NOMO-1 (cell line): ENCODE measurements at regions not wholly inside any gene's neighbourhood (a gene's known extent, or its start where the extent isn't known, plus 50 kb on each side); places are given as distances from the start of the nearest gene placed in this dataset.
A peak's percentile ranks its signal among the peaks of the same experiment; 100 is the strongest.

Source experiments
- DNase-seq, 2 experiments: peaks; one replicate each; lab custom pipeline; 2025; ENCODE audit not compliant: unreplicated experiment in 2 of 2; lab: John Stamatoyannopoulos, UW

DNA sequence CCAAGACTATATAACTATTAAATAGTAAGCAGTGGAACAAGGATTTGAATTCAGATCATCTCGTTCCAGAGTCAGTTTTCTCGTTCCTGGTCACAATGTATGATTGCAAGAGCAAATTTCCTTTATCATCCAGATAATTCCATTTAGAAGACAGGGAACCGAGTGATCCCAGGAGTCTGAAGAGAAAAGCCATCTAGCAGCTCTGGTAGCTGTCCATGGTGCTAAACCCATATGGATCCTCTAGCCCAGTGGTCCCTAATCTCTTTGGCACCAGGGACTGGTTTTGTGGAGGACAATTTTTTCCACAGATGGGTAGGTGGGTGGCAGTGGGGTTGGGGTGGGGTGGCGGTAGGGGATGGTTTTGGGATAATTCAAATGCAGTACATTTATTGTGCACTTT lies 229.4 kb downstream of the PTPRU start:
- no peak for DNase-seq

DNA sequence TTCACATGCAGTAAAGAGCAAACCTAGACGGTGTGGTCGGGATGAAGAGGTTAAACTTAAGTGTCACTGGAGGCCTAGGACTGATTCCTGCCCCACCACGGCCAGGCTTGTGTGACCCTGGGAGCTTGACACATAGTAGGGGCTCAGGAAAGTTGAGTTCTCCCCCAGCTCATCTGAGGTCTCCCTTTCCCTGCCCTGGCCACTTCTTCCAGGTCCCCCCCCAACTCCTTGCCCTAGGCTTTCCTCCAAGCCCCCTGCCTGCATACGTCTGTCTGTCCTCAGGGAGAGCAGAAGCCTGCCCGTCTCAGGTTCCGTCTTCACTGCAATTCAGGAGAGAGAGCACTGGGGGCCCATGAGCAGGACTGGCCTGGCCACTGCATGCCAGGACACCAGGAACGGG lies 225.8 kb downstream of the PTPRU start:
- no peak for DNase-seq

DNA sequence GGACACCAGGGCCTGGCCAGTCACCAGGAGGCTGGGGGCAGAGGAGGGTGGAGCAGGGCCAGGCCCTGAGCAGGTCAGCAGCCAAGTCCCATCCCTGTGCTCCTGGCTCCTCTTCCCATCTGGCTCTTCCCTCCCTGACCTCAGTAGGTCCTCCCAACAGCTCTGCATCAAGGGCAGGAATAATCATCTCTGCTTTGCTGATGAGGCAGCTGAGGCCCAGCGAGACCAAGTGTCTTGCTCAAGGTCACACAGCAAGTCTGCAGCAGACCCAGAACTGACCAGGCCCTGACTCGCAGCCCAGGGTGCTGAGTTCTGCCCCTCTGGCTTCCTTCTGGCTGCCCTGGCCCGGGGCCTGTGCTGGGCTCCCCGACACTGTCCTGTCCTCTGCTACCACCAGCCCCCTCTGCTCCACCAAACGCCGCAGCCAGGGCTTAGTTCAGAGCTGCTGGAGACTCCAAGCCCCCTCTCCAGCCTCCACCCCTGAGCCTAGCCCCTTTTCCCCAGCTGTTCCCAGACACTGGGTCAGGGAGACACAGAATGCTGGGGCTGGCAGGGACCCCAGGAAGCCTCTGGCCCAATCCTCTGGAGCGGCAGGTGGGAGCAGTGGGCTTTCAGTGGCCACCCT lies 224.9 kb downstream of the PTPRU start:
- no peak for DNase-seq

DNA sequence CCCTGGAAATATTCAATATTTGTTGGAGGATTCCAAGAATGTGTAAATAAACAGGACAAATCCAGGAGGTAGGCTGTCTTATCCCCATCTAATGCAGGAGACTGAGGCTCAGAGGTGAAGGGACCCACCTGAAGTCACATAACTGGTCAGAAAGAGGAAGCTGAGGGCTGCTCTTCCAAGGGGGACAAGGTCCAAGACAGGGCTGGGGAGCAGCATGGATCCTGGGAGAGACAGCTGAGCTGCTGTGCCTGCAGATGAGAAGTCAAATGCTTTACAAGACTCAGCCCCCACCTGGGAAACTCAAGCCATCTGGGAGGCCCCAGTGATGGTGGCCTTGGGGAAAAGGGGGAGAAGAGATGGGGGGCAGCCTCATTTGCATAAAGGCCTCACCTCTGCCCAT lies 224.4 kb downstream of the PTPRU start:
- no peak for DNase-seq

DNA sequence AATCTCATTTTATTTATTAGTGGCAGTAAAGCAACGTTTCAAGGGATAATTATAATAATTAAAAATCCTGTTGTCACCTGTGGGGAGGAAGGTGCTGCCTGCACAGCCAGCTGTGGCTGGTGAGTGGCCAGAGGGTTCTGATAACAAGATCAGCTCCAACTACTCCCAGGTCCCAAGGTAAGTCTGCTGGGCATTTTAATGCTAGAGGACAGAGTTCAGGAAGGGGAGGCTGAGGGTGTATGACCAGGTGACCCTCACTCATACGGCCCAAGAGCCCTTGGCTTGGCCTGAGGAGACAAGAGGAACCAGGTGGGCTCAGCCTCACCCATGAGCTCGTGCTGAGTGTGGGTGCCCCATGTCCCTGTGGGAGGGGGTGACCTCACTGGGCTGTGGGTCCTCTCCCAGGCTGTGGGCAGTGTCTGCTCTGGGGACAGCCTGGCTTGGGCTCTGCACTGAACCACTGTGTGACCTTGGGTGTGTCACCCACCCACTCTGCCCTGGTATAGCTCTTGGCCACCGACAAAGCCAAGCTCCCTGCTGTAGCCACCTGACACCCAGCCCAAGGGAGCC lies 223.8 kb downstream of the PTPRU start:
- no peak for DNase-seq

DNA sequence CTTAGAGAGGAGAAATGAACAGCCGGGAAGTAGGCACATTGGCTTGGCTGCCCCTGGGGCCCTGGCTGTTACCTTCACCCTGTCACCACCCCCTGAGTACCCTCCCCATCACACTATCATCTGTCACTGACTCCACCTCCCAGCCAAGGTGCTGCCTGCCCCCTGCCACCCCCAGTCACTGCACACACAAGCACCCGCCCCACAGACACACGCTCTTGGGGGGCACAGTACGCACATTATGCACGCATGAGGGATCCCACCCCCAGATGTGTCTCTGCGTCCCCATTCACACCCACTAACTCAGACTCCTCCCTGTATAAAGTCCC lies 223.3 kb downstream of the PTPRU start:
- no peak for DNase-seq

DNA sequence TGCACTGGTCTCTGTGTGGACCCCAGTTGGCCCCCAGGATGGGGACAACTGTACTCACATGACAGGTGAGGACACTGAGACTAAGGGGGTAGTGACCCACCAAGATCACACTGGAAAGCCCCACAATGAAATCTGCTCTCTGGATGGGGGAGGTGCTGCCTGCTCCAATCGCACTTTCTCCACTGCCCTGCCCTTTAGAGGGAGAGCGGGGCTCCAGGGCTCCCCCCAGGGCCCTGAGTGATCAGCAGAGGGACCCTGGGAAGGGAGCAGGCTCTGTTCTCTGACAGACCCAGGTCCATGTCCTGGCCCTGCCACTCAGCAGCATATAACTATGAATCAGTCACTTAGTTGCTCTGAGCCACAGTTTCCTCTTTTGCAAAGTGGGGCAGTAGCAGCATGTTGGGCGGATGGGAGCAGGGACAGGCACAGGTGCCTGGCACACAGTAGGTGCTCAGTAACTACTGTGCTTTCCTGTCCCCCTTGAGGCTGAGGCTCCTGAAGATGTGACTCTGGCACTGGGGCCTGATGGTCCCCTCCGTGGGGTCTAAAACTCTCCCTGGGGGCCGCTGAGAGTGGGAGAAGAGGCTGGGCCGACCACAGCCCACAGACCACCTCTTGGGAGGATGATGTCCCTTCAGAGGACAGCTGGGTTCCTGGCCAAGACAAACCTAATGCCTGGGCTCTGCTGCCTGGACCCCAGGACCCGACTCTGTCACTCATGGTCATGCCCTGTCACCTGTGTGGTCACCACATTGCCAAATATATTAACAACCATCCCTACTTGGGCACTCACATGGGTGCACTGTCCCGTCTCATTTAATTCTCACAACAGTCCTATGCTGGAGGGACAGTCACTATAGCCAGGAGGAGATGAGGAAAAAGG lies 222.7 kb downstream of the PTPRU start:
- DNase-seq: no peak

DNA sequence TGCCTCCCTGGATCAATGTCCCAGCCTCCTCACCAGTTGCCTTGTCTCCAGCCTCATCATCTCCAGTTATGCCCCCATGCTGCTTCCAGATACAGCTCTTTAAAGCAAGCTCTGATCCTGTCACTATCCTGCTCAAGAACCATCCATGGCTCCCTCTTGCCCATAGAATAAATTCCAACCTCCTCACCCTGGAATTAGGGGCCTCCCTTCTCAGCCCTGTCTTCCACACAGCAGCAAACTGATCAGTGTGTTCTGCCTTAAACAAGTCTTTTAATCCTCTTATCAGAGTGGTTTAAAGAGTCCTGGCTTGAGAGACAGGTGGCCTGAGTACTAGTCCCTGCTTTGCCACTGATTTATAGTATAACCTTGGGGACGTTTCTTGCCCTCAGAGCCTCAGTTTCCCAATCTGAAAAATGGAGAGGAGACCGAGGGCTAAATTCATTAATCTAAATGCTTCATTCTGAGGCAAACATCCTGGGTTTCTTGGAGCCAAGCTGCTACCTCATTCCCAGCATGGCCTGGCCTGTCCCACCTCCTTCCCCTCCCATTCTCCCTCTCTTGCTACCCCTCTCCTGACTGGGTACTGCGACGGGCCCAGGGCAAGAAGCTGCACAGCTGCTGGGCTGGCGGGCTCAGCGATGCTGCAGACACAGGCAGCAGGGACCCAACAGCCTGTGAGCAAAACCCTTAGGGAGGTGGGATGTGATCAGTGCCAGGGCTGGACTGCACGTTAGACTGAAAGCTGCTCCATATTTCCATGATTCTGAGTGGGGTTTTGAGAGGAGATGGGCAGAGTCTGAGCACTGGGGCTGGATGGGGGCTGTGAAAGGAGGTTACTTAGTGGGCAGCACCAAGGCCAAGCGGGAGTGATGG lies 221.4 kb downstream of the PTPRU start:
- DNase-seq: no peak

DNA sequence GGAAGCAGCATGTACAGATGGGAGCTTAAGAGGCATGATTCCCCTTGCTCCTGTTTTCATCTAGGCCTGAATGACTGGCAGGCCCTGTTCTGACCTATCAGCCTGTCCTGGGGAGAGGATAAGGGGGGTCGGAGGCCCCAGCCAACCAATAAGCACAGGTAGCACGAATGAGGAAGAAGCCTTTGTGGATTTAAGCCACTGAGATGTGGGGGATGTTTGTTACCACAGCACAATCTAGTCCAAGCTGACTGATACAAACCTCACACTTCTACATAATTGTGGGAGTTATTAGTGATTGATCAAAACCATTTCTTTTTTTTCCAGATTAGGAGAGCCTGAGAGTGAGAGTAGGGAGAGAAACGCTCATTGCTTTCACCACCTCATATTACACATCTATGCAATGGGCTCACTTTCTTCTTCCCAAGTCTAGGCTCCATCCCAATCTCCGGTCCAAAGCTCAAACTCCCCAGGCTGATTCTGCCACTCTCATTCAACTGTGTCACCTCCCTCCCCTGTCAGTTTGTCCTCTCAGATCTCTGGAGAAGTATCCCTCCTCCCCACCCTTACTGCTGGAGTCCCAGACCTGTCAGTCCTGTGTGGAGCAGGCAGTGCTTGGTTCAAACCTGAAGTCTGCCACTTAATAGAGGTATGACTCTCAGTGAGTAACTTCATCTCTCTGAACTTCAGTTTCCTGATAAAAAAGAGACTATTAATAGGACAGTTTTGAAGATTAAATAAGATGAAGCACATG lies 220.5 kb downstream of the PTPRU start:
- DNase-seq: no peak

DNA sequence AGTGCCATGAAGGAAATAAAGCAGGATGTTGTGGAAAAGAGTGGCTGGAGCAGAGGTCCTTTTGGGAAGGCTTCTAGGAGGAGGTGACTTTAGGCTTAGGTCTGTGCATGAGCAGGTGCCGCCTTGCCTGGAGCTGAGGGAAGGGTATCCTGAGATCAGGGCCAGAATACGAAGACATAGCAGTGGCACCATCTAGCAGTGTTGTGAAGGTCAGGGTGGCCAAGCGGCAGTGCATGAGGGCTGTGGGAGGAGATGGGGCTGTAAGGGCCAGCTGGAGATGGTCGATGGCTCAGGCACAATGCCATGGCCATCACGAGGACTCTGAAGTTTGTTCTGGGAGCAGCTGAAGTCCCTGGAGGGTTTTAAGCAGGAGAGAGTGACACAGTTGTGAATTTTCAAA lies 219.5 kb downstream of the PTPRU start:
- DNase-seq: no peak

DNA sequence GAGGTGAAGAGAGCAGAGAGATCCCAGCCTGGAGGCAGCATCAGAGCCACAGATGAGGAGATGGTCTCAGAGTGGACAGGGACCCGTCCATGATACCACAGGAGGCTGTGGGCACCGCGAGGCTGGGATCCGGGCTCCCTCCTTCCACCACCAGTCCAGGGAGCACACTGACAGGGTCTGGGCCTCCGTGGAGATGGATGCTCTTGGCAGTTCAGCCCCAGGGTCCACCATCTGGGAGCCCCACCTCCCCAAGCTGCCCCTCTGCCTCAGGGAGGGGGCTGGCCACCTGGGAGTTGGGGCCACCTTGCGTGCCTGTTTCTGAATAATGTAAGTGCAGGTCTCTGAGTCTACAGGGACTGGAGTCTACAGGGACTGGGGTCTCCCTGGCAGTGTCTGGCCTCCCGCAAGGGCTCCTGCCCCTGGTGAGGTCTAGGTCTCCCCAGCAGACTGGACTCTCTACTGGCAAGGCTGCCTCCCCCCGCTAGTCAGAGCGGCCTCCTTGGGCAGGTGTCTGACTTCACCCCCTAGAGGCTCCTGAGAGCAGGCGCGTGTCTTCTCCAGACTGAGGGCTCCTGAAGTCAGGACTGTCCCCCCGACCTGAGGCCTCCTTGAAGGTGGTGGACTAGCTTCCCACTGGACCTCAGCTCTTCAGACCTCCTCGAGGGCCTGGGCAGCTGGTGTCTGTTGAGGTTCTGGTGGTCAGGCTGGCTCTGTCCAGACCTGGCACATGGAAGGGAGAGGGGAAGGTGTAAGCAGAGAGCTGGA lies 218.5 kb downstream of the PTPRU start:
- no peak for DNase-seq

DNA sequence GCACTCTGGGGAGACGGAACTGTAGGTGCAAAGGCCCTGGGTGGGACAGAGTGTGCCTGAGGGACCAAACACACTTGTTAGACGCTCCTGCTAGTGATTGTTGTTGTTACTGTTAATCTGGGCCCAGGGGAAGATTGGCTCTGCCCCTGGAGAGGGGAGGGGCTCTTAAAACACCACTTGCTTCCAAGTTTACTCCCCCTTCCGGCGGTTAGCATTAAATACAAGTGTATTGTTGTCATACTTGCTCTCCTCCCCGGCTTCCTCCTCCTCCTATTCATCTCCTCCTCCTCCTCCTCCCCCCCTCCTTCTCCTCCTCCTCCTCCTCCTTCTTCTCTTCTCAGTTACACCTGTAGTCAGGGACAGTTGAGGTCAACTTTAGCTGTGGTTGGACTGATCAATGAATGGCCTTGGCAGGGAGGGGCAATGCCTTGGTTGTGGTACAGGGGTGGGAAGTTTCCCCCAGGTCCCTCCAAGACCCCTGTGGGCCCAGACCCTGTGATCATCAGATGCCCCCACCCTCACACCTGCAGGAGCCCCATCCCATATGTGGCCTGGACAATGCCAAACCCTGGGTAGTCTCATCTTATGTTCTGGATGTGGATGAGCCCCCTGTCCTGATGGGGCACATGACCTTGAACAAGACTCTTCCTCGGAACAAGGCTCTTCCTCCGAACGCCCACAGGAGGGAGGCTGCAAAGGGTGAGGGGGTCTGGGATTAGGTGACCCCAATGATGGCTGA lies 217.3 kb downstream of the PTPRU start:
- peak in 1 of 2 experiments; percentile 10 for DNase-seq

DNA sequence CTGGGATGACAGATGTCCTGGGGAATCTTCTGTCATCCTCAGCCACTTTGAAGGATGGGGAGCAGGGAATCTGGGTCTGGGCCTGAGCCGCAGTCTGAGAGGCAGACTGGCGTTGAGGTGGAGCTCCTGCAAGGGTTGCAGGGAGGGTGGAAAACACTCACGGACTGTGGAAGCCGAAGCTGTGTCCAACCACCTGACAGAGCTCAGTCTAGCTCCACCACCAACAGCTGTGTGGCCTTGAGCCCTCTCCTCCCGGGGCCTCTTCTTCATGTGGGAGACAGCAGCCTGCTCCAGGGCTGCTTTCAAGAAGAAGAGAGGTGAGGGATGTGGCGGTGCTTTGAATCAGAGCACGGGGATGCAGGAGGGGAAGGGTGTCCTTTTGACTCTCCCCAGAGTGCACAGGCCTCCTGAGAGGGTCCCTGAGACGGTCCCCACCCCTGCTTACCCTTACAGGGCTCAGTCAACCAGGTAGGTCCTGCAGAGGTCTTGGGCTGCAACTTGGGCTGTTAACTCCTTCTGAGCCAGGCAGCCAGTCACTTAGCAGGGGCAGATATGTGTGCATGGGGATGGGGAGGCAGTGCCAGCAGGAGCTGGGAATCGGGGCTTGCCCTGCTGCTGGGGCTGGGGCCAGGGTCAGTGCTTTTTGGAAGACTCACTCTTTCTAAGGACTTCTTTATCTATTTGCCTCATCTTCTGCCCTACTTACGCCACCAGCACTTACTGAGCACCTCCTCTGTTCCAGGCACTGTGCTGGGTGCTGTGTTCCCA lies 216.3 kb downstream of the PTPRU start:
- DNase-seq: no peak

DNA sequence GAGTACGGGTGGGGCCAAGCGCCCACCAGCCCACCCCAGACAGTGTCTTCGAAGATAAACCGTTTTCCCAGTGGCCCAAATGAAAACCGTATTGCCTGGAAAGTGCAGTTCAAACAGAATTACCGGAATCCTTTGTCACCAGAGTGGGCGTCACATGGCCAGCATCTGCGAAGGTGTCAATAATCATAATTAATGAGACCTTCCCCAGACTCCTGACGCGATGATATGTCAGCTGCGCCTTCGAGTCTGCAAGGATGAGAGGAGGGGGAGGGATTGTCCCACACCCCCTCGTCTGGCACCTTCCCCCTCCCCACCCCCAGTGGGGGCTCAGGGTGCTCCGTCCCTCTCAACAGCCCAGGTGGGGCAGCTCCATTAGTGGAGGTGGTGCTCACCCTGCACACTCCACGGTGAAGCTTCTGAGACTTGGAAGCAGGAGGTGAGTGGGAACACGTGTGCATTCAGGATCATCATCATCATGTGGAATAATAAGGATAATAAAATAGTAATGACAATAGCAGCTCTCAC lies 215.1 kb downstream of the PTPRU start:
- no peak for DNase-seq

DNA sequence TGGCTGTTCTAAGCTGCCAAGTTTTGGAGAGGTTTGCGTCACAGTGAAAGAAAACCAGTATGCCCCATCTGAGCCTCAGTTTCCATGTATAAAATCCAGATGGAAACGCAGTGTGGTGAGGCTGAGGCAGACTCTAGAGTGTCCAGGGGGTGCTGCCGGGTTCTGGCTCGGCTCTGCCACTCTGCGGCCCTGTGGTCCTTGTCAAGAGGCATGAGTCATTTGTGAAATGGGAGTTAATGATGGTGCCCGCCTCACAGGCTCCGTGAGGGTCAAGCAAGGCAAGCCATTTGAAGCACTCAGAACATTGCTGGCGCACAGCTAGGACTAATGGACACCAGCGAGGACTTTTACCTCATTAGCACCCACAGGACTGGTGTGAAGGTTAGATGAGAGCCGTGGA lies 214.3 kb downstream of the PTPRU start:
- DNase-seq: no peak

DNA sequence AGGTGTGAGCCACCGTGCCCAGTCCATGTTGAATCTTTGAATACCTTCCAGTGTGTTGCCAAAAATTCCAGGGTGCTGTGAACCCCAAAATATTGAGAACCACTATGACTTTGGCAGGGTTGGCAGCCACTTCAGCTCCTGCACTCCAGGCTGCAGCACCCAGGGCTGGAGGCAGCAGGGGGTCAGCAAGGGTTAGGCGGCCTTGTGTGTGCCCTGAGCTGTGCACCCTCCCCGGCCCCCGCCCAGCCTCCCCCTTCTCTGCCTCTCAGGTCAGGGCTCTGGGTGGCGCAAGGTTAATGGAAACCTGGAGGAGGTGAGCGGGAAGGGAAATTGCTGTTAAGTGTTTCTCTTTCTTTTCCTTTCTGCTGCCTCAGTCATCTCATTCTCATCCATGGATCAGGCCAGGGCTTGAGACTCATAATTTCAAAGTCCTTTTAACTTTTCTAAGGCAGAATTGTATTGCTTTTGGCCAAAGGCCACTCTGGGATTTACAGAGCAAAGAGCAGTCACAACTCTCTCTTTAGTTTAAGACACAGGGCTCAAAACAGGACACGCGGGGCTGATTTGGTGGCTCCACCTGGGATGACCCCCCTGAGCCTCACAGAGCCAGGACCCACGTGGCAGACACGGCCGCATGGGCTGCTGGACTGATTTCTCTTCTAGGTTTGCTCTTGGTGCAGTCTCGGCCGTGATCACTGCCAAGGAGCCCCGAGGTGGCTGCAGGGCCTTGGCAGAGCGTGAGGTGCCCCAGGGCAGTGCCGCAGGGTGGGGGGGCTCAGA lies 212.3 kb downstream of the PTPRU start:
- DNase-seq: no peak

DNA sequence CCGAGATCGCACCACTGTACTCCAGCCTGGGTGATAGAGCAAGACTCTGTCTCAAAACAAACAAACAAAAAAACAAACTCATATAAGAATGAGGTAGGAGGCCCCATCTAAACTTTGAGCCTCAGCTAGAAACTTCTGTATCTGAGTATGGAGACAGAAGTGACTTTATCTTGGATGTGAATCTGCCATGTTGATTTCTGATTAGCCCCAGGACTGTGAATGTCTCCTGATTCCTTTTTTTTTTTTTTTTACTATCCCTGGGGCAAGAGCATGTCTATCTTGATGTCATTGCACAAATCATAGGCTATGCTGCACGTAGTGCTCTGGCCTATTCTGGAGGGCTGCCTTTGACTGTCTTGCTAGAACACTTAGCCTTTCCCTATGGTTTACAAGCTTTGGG lies 211.0 kb downstream of the PTPRU start:
- DNase-seq: no peak
